GM12865 (cell line): ENCODE measurements at regions not wholly inside any gene's neighbourhood (a gene's known extent, or its start where the extent isn't known, plus 50 kb on each side); places are given as distances from the start of the nearest gene placed in this dataset.

Experiments
- DNase-seq: peaks from one replicate; pipeline ENCODE4 v3.0.0; 2010; ENCODE audit warnings: low read depth
- H3K4me3 ChIP-seq: 2 replicates; pipeline ENCODE4 v1.5.1; 2011; ENCODE audit warnings: mild to moderate bottlenecking, low read depth, low read length, control low read depth
- CTCF ChIP-seq: IDR thresholded peaks from 2 replicates; pipeline ENCODE4 v1.5.1; 2011; ENCODE audit warnings: low read length, control low read depth, low read depth, inconsistent platforms; ENCODE audit not compliant: insufficient read depth; ENCODE audit errors: missing control alignments

DNA sequence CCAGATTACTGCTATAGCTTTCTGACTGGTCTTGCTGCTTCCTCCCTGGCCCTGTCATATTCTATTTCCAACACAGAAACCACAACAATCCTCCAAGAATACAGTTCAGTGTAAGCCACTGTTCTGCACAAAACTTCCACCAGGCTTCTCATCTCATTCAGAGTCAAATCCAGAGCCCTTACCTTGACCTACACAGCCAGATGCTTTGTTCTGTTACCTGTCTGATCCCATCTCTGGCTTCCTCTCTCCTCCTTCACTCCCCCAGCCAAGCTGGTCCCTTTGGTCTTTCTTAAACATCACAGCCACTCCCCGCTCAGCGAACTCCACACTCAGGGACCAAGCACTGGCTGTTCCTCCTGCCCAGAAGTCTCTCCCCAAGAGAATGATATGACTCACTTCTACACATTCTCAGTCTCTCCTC, 84.8 kb upstream of the BMP2K start:
- no peak overlapping the region for H3K4me3 ChIP-seq
- TF ChIP-seq CTCF, result no peak
- no peak for DNase-seq

DNA sequence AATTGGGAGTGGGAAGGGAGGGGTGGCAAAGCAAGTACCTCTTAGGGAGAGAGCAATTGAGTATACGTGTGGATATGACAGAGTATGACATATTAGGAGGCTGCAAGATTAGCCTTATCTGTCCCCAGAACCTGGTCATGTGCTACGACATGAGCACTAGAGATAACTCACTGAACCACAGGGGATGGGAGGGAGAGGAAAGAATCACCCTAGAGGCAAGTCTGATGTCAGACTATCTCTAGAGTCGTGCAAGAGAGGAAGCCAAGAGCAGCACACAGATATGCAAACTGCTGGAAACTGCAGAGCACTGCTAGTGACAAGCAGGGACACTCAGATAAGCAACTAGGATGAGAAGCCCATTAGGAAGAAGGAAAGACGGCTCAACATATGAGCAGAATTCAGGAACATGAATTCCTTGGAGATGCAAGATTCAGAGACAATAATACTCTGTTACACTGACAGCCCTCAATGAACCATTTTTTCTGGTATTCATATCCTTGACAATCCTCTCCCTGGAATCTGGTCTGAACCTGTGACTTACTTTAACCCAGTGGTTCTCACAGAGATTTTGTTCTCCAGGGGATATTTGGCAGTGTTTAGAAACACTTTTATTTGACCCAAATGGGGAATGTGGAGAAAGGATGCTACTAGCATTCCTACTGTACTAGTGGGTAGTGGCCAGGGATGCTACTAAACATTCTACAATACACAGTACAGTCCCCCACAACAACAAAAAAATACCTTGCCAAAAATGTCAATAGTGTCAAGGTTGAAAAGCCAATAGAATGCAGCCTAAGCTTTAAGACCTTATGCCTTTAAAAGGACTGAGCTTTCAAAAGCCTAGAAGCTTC, 84.0 kb upstream of the BMP2K start:
- no peak overlapping the region for H3K4me3 ChIP-seq
- DNase-seq, result peak; percentile 13
- TF ChIP-seq CTCF, result no peak

GRCh38 chr4:78692822-78693170, 83.4 kb upstream of the BMP2K start:
- no peak for TF ChIP-seq CTCF
- no peak for DNase-seq
- no peak overlapping the region for H3K4me3 ChIP-seq

GRCh38 chr4:78693777-78694456, 82.2 kb upstream of the BMP2K start:
- TF ChIP-seq CTCF, result no peak
- DNase-seq, result no peak
- no peak overlapping the region for H3K4me3 ChIP-seq

DNA sequence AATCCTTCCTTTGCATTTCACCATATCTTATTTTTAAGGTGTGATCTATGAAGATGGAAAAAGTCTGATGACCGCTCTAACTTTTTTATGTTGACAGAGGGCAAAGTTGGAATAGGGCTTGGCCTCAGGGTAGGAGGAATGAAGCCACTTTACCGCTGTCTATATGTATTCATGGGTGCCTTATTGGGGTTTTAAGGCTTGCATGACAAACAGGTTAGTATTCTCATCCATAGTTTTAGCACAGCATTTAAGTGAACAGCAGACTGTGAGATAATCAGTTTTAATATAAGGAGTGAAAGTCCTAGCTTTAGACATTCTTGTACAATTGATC, 81.7 kb upstream of the BMP2K start:
- no peak for DNase-seq
- no peak for TF ChIP-seq CTCF
- H3K4me3 ChIP-seq, result no peak overlapping the region

GRCh38 chr4:78695910-78696309, 80.2 kb upstream of the BMP2K start:
- no peak for TF ChIP-seq CTCF
- no peak overlapping the region for H3K4me3 ChIP-seq
- DNase-seq, result no peak
